GM12878 (cell line): ENCODE measurements at regions not wholly inside any gene's neighbourhood (a gene's known extent, or its start where the extent isn't known, plus 50 kb on each side); places are given as distances from the start of the nearest gene placed in this dataset.

Source experiments
- ATAC-seq: fragments of 200-7000 bp; cut with Tn5 transposase; 3 replicates; pipeline ENCODE4 v1.9.1; 2020; ENCODE audit warnings: mild to moderate bottlenecking, moderate library complexity
- BruUV-seq: library from RNA; stranded (reverse); fragments of 400-500 nt; replicated peaks from 2 replicates; lab custom pipeline; 2021; lab: Mats Ljungman, UMichigan
- CTCF ChIA-PET: fragments of 300-600 bp; sonication (Branson Sonifier 250); formaldehyde crosslinking; extraction: SDS; loops from one replicate; lab custom pipeline; 2021; ENCODE audit warnings: inconsistent platforms; lab: Yijun Ruan, JAX
- POLR2A ChIA-PET: fragments of 350-600 bp; formaldehyde crosslinking; extraction: SDS; loops from one replicate; lab custom pipeline; 2021; ENCODE audit warnings: inconsistent platforms; lab: Charles Lee
- RAD21 ChIA-PET: fragments of 300-600 bp; sonication (Branson Sonifier 250); formaldehyde crosslinking; loops from one replicate; lab custom pipeline; 2023; ENCODE audit warnings: antibody characterized with exemption; ENCODE audit not compliant: unreplicated experiment; lab: Charles Lee
- SMC1A ChIA-PET: fragments of 300-600 bp; sonication (Branson Sonifier 250); formaldehyde crosslinking; loops from one replicate; lab custom pipeline; 2023; ENCODE audit not compliant: unreplicated experiment, uncharacterized antibody; lab: Charles Lee
- DNase-seq: peaks from one replicate; pipeline ENCODE4 v3.0.0-alpha.2; 2011; ENCODE audit warnings: low read depth, low spot score
- FAIRE-seq: peaks from 3 replicates; lab custom pipeline; 2011; peaks lifted over from hg19 to GRCh38; lab: Jason Lieb, UNC
- H2AFZ ChIP-seq: 2 replicates; pipeline ENCODE4 v1.6.0; 2011; ENCODE audit warnings: low read depth, low read length, control low read depth; ENCODE audit not compliant: control insufficient read depth
- H3K27ac ChIP-seq: 2 replicates; pipeline ENCODE4 v1.5.1; 2011; ENCODE audit warnings: control low read depth; ENCODE audit not compliant: control insufficient read depth, insufficient read depth
- H3K27me3 ChIP-seq, 2 experiments: replicated peaks in 1 of 2; 2 replicates each; pipeline versions ENCODE4 v1.6.0 to v1.6.1; 2011; ENCODE audit warnings: low read length in 1 of 2; ENCODE audit not compliant: control insufficient read depth in 2 of 2, insufficient read depth in 2 of 2
- H3K36me3 ChIP-seq, 2 experiments: 2 replicates each; pipeline ENCODE4 v1.5.1; 2011; ENCODE audit warnings: low read length in 1 of 2; ENCODE audit not compliant: control insufficient read depth in 2 of 2, insufficient read depth in 2 of 2
- H3K4me1 ChIP-seq: 2 replicates; pipeline ENCODE4 v1.6.1; 2011; ENCODE audit warnings: mild to moderate bottlenecking, low read length, moderate library complexity, mixed read lengths; ENCODE audit not compliant: control insufficient read depth, insufficient read depth
- H3K4me2 ChIP-seq: 2 replicates; pipeline ENCODE4 v1.6.0; 2011; ENCODE audit warnings: control low read depth; ENCODE audit not compliant: control insufficient read depth, insufficient read depth
- H3K4me3 ChIP-seq: fragments of 200-600 bp; sonication (generic); 2 replicates; pipeline ENCODE4 v1.5.1; 2016
- H3K79me2 ChIP-seq: 2 replicates; pipeline ENCODE4 v1.6.0; 2011; ENCODE audit warnings: low read length; ENCODE audit not compliant: control insufficient read depth, insufficient read depth
- H3K9ac ChIP-seq: 2 replicates; pipeline ENCODE4 v1.8.0; 2011; ENCODE audit warnings: low read length, control low read depth, mixed read lengths; ENCODE audit not compliant: control insufficient read depth, insufficient read depth
- H3K9me3 ChIP-seq: replicated peaks from 3 replicates; pipeline ENCODE4 v1.5.1; 2011; ENCODE audit warnings: mild to moderate bottlenecking, low read length; ENCODE audit not compliant: control insufficient read depth, insufficient read depth
- H4K20me1 ChIP-seq: 2 replicates; pipeline ENCODE4 v1.6.0; 2011; ENCODE audit not compliant: control insufficient read depth, insufficient read depth
- CREM ChIP-seq: IDR thresholded peaks from 2 replicates; pipeline ENCODE4 v1.6.1; 2014; ENCODE audit warnings: antibody characterized with exemption, low read depth
- DPF2 ChIP-seq: fragments of 450-650 bp; IDR thresholded peaks from 2 replicates; pipeline ENCODE4 v1.6.1; 2017; ENCODE audit warnings: mild to moderate bottlenecking
- EGR1 ChIP-seq, 2 experiments: IDR thresholded peaks; 1 replicate in 1 of 2; 2 replicates in 1 of 2; pipeline ENCODE4 v1.6.1; 2011 to 2012; ENCODE audit warnings: low read depth in 2 of 2, low read length in 2 of 2, borderline replicate concordance in 1 of 2, mild to moderate bottlenecking in 1 of 2, moderate library complexity in 1 of 2
- HCFC1 ChIP-seq: fragments of 150-350 bp; IDR thresholded peaks from 2 replicates; pipeline ENCODE4 v1.6.1; 2014; ENCODE audit warnings: low read length
- WGBS: methylation state at CpG from one replicate; pipeline ENCODE4 v1.1.6; 2016; ENCODE audit warnings: low lambda C conversion rate; ENCODE audit not compliant: insufficient replicate concordance, insufficient coverage; ENCODE audit errors: missing lambda C conversion rate; 5-methylcytosine and 5-hydroxymethylcytosine counted together
- in situ Hi-C: fragments of 300-500 bp; cut with MboI; formaldehyde crosslinking; loops from 9 replicates; pipeline ENCODE4 v1.14.3; 2018; ENCODE audit warnings: mixed read lengths
- intact Hi-C: fragments of 100-400 bp; cut with micrococcal nuclease; formaldehyde crosslinking; loops from one replicate; pipeline ENCODE4 v1.14.2; 2022; ENCODE audit not compliant: unreplicated experiment
- TF ChIP-seq, protein P1 (sequence below): fragments of 150-350 bp; IDR thresholded peaks from 2 replicates; pipeline ENCODE4 v1.6.1; 2014; ENCODE audit warnings: mild to moderate bottlenecking, low read depth, low read length

DNA sequence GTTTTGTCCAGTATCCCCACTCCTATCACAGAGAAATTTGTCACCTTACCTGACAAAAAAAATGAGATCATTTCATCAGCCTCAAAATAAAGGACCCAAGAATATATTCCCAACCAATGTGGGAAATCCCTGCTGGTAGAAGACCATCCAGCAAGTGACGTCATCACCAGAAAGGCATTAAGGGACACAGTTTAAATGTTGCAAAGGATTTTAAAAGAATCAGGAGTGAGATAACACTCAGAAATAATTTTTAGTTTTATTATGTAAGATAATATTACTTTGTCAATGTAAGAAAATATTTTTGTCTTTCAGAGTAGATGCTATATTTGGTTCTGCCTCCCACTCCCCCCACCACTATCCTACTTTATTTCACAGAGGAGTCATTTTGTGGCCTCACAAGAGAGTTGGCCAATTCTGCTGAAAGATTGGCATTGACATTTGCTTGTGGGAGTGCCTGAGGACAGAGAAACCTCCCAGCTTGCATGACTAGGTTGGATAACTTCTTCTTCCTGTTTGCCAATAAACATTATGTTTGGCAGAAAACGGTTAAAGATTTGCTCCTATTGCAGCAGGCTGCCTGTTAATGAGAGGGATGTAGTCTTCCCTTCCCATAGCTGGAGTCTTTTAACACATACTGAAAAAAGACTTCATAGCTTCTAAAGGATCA lies 288.6 kb upstream of the DAB2 start:
- Histone ChIP-seq H3K4me1 (no peaks in the 10 kb centered on the region), H3K4me3 (no peak overlapping the region), H3K36me3 (no peaks in the 10 kb centered on the region), H4K20me1 (no peaks in the 10 kb centered on the region), H3K27ac (no peak overlapping the region), H3K27me3 (no peaks in the 10 kb centered on the region), H3K9me3 (no peaks in the 10 kb centered on the region), H2AFZ (no peak overlapping the region), H3K4me2 (no peak overlapping the region), H3K79me2 (no peaks in the 10 kb centered on the region), H3K9ac (no peak overlapping the region)
- TF ChIP-seq EGR1 (IDR thresholded peaks at IDR 0.05; ENCODE audit: borderline replicate concordance in 1 of 2, low read depth in 2 of 2, low read length in 2 of 2): no peak
- TF ChIP-seq DPF2: no peak
- no peak for TF ChIP-seq CREM
- no peak for TF ChIP-seq HCFC1
- TF ChIP-seq, protein P1, sequence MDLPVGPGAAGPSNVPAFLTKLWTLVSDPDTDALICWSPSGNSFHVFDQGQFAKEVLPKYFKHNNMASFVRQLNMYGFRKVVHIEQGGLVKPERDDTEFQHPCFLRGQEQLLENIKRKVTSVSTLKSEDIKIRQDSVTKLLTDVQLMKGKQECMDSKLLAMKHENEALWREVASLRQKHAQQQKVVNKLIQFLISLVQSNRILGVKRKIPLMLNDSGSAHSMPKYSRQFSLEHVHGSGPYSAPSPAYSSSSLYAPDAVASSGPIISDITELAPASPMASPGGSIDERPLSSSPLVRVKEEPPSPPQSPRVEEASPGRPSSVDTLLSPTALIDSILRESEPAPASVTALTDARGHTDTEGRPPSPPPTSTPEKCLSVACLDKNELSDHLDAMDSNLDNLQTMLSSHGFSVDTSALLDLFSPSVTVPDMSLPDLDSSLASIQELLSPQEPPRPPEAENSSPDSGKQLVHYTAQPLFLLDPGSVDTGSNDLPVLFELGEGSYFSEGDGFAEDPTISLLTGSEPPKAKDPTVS: no peak
- POLR2A ChIA-PET: interaction anchor here (0.5 to 0.6 kb wide), 2 partner anchors 27 to 1023 kb away, joined by 3 to 5 read pairs; no protein-coding TSS in a partner anchor
- FAIRE-seq (no peak), ATAC-seq (no peak), DNase-seq (no peak)
- in situ Hi-C loops: loop anchor here (10.0 kb wide), 2 partner anchors 981 to 1161 kb away; no protein-coding TSS in a partner anchor
- no TSS peak for BruUV-seq
- intact Hi-C loops: loop anchor here (5.0 to 10.0 kb wide), 2 partner anchors 231 to 1024 kb away; no protein-coding TSS in a partner anchor
- WGBS: 0% methylated on average over 2 of the region's 2 CpGs
- RAD21 ChIA-PET: interaction anchor here (0.9 to 1.8 kb wide), 2 partner anchors 971 to 976 kb away, joined by 3 to 7 read pairs; no protein-coding TSS in a partner anchor
- CTCF ChIA-PET: interaction anchor here (0.9 to 3.5 kb wide), 8 partner anchors 9 to 1021 kb away, joined by 3 to 23 read pairs (median 4); no protein-coding TSS in a partner anchor
- SMC1A ChIA-PET: interaction anchor here (1.0 to 1.9 kb wide), 8 partner anchors 12 to 977 kb away, joined by 3 to 7 read pairs (median 4); no protein-coding TSS in a partner anchor
